Prostate gland (tissue), 2 donors: ENCODE measurements at regions not wholly inside any gene's neighbourhood (a gene's known extent, or its start where the extent isn't known, plus 50 kb on each side); places are given as distances from the start of the nearest gene placed in this dataset.

ENCODE experiments used
- DNase-seq: peaks from one replicate; pipeline ENCODE4 v3.0.0-alpha.2; 2019; ENCODE audit warnings: low spot score
- H3K27ac ChIP-seq, 2 donors: fragments of 200-600 bp; sonication (generic); 2 replicates each; pipeline ENCODE4 v1.5.1; 2017 to 2019
- H3K27me3 ChIP-seq: fragments of 200-600 bp; sonication (generic); replicated peaks from 2 replicates; pipeline ENCODE4 v1.5.1; 2019; ENCODE audit not compliant: insufficient read depth
- H3K36me3 ChIP-seq, 2 donors: fragments of 200-600 bp; sonication (generic); 1 replicate in 1 of 2; 2 replicates in 1 of 2; pipeline versions ENCODE4 v1.5.1 to v1.8.1; 2017 to 2019
- H3K4me1 ChIP-seq: fragments of 200-600 bp; sonication (generic); replicated peaks from 2 replicates; pipeline ENCODE4 v1.5.1; 2019
- H3K4me3 ChIP-seq, 2 donors: fragments of 200-600 bp; sonication (generic); 2 replicates each; pipeline ENCODE4 v1.5.1; 2017 to 2019
- H3K9me3 ChIP-seq: fragments of 200-600 bp; sonication (generic); 2 replicates; pipeline ENCODE4 v1.5.1; 2017
- CTCF ChIP-seq, 4 experiments: fragments of 200-600 bp in 2 of 4; fragments of 450-650 bp in 2 of 4; sonication (generic) in 2 of 4; IDR thresholded peaks; 1 replicate in 3 of 4; 2 replicates in 1 of 4; pipeline ENCODE4 v1.5.1; 2016 to 2019; ENCODE audit warnings: antibody characterized with exemption in 4 of 4, mild to moderate bottlenecking in 2 of 4, moderate library complexity in 2 of 4
- POLR2A ChIP-seq: fragments of 450-650 bp; IDR thresholded peaks from one replicate; pipeline ENCODE4 v1.6.1; 2016; ENCODE audit warnings: antibody characterized with exemption, mild to moderate bottlenecking
- POLR2AphosphoS5 ChIP-seq: sonication (generic); formaldehyde crosslinking; IDR thresholded peaks from one replicate; pipeline ENCODE4 v1.6.1; 2017; ENCODE audit warnings: antibody characterized with exemption
- WGBS: methylation state at CpG from one replicate; pipeline ENCODE4 v1.1.5; 2018; 5-methylcytosine and 5-hydroxymethylcytosine counted together
- intact Hi-C: fragments of 100-400 bp; cut with DNase I; formaldehyde crosslinking; loops from one replicate; pipeline ENCODE4 v1.14.2; 2022

- Histone ChIP-seq H3K4me3 (no peak overlapping the region), H3K27me3 (no peaks in the 10 kb centered on the region), H3K4me1 (no peaks in the 10 kb centered on the region), H3K27ac (no peak overlapping the region), H3K36me3 (no peaks in the 10 kb centered on the region), H3K9me3 (no peaks in the 10 kb centered on the region)
- TF ChIP-seq CTCF (IDR thresholded peaks at IDR 0.05) (peak in 2 of 4 experiments; percentile 46 to 47), POLR2AphosphoS5 (no peak), POLR2A (no peak)
- intact Hi-C loops = loop anchor here (2.0 kb wide), 1 partner anchor 247 kb away; no protein-coding TSS in a partner anchor
- no peak for DNase-seq
- 27% methylated on average over 1 of the region's 1 CpG for WGBS
These were observed 106.7 kb upstream of the C21orf91 start for GRCh38 chr21:17925899-17926298.

- intact Hi-C loops = loop anchor here (2.0 kb wide), 1 partner anchor 246 kb away; no protein-coding TSS in a partner anchor
- 0% methylated on average over 3 of the region's 3 CpGs for WGBS
- H3K27ac ChIP-seq = no peak overlapping the region
- H3K4me1 ChIP-seq = no peaks in the 10 kb centered on the region
- no peaks in the 10 kb centered on the region for H3K9me3 ChIP-seq
- H3K36me3 ChIP-seq = no peaks in the 10 kb centered on the region
- no peak overlapping the region for H3K4me3 ChIP-seq
- H3K27me3 ChIP-seq = no peaks in the 10 kb centered on the region
- peak; percentile 46 to 73 (median 72) for TF ChIP-seq CTCF (IDR thresholded peaks at IDR 0.05)
- TF ChIP-seq POLR2AphosphoS5 = no peak
- peak; percentile 55 for DNase-seq
These were observed 105.9 kb upstream of the C21orf91 start for GRCh38 chr21:17925000-17925610.

GRCh38 chr21:17921579-17922530 is 102.7 kb upstream of the C21orf91 start:
- WGBS = 52% methylated on average over 2 of the region's 2 CpGs
- H3K27ac ChIP-seq = no peak overlapping the region
- H3K4me1 ChIP-seq = no peaks in the 10 kb centered on the region
- intact Hi-C loops = no loop called here
- no peak for TF ChIP-seq POLR2A
- TF ChIP-seq POLR2AphosphoS5 = peak; percentile 57
- TF ChIP-seq CTCF (IDR thresholded peaks at IDR 0.05) = no peak
- DNase-seq = peak; percentile 15
- H3K4me3 ChIP-seq = no peak overlapping the region
- H3K9me3 ChIP-seq = no peaks in the 10 kb centered on the region
- H3K27me3 ChIP-seq = no peaks in the 10 kb centered on the region
- no peaks in the 10 kb centered on the region for H3K36me3 ChIP-seq

GRCh38 chr21:17915976-17916375 is 96.8 kb upstream of the C21orf91 start:
- TF ChIP-seq POLR2A (no peak), CTCF (IDR thresholded peaks at IDR 0.05) (no peak), POLR2AphosphoS5 (no peak)
- H3K4me3 ChIP-seq = no peak overlapping the region
- no peaks in the 10 kb centered on the region for H3K9me3 ChIP-seq
- H3K36me3 ChIP-seq = no peaks in the 10 kb centered on the region
- no peaks in the 10 kb centered on the region for H3K4me1 ChIP-seq
- 87% methylated on average over 3 of the region's 3 CpGs for WGBS
- H3K27ac ChIP-seq = no peak overlapping the region
- no peaks in the 10 kb centered on the region for H3K27me3 ChIP-seq
- intact Hi-C loops = no loop called here
- DNase-seq = no peak
